ENCODE measurements at regions not wholly inside any gene's neighbourhood (a gene's known extent, or its start where the extent isn't known, plus 50 kb on each side); places are given as distances from the start of the nearest gene placed in this dataset.

DNA sequence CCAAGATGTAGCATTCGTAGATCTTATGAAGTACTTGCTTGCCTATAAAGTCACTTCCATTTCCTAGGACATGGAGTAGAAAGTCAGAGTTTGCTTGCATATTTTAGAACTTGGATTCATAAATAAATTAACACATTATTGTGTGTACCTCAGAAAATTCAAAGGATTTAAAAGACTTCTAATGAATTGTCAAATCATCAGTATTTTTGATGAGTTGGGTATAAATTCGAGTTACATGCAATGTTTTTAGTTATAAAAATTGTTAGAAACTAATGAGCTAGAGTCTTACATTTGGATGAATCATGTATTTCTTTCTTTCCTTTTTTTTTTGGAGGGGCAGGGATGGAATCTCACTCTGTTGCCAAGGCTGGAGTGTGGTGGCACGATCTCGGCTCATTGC lies 156.9 kb upstream of the KCNJ16 start:
- ChIA-PET CTCF (no interaction called here), POLR2A (no interaction called here)
- Histone ChIP-seq H3K4me3 (ENCODE audit: low read depth in 2 of 2, low read length in 1 of 2) (no peak overlapping the region), H3K9me2 (no peaks in the 10 kb centered on the region), H3K27me3 (ENCODE audit: insufficient read depth) (no peaks in the 10 kb centered on the region), H3K4me2 (no peak overlapping the region), H3K9me3 (peaks cover 3% of the 10 kb centered on the region; the same call in 1 of the 2 replicates), H3K27ac (ENCODE audit: low read depth in 2 of 2, low read length in 1 of 2) (no peak overlapping the region), H3K9ac (no peak overlapping the region), H3F3A (replicated peaks; ENCODE audit: insufficient read depth) (no peaks in the 10 kb centered on the region), H3K36me3 (replicated peaks in 1 of 2; ENCODE audit: control insufficient read depth in 1 of 2, insufficient read depth in 2 of 2, low read length in 1 of 2) (no peaks in the 10 kb centered on the region), H3K79me2 (ENCODE audit: insufficient read depth) (no peaks in the 10 kb centered on the region), H4K20me1 (ENCODE audit: insufficient read depth) (no peaks in the 10 kb centered on the region), H2AFZ (ENCODE audit: low read depth) (no peak overlapping the region), H3K4me1 (ENCODE audit: control insufficient read depth in 1 of 2, insufficient read depth in 2 of 2, low read depth in 1 of 2, low read length in 1 of 2) (peaks cover 0 to 2% of the 10 kb centered on the region in 2 experiments; a peak in 1 of 4 replicates)
- DNase-seq = no peak
- WGBS (ENCODE audit: low lambda C conversion rate) = 73% methylated on average over 4 of the region's 4 CpGs
- no peak for TF ChIP-seq RCOR1 (IDR thresholded peaks at IDR 0.05; ENCODE audit: low read length)
- TF ChIP-seq GATA2 (CRISPR knock-in tag; IDR thresholded peaks at IDR 0.05) = no peak
- TF ChIP-seq, protein P1, sequence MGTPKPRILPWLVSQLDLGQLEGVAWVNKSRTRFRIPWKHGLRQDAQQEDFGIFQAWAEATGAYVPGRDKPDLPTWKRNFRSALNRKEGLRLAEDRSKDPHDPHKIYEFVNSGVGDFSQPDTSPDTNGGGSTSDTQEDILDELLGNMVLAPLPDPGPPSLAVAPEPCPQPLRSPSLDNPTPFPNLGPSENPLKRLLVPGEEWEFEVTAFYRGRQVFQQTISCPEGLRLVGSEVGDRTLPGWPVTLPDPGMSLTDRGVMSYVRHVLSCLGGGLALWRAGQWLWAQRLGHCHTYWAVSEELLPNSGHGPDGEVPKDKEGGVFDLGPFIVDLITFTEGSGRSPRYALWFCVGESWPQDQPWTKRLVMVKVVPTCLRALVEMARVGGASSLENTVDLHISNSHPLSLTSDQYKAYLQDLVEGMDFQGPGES (IDR thresholded peaks at IDR 0.05; ENCODE audit: low read depth, low read length) = no peak
- no peak for TF ChIP-seq TEAD4 (IDR thresholded peaks at IDR 0.05; ENCODE audit: borderline replicate concordance, insufficient read depth)
- TF ChIP-seq, protein P2, sequence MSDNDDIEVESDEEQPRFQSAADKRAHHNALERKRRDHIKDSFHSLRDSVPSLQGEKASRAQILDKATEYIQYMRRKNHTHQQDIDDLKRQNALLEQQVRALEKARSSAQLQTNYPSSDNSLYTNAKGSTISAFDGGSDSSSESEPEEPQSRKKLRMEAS (IDR thresholded peaks at IDR 0.05; ENCODE audit: low read depth) = no peak
- TF ChIP-seq POLR2AphosphoS5 (IDR thresholded peaks at IDR 0.05; ENCODE audit: low read depth, low read length) = no peak
- no peak for TF ChIP-seq RAD21 (IDR thresholded peaks at IDR 0.05; ENCODE audit: low read length)
- no peak for TF ChIP-seq TCF12 (IDR thresholded peaks at IDR 0.05)
- TF ChIP-seq EZH2phosphoT487 (IDR thresholded peaks at IDR 0.05; ENCODE audit: borderline replicate concordance, low read depth) = no peak
- no peak for TF ChIP-seq CHD2 (IDR thresholded peaks at IDR 0.05; ENCODE audit: low read length, partially characterized antibody)
- TF ChIP-seq, protein P3, sequence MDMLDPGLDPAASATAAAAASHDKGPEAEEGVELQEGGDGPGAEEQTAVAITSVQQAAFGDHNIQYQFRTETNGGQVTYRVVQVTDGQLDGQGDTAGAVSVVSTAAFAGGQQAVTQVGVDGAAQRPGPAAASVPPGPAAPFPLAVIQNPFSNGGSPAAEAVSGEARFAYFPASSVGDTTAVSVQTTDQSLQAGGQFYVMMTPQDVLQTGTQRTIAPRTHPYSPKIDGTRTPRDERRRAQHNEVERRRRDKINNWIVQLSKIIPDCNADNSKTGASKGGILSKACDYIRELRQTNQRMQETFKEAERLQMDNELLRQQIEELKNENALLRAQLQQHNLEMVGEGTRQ (IDR thresholded peaks at IDR 0.05; ENCODE audit: borderline replicate concordance, low read depth, low read length) = no peak
- TF ChIP-seq, protein P4, sequence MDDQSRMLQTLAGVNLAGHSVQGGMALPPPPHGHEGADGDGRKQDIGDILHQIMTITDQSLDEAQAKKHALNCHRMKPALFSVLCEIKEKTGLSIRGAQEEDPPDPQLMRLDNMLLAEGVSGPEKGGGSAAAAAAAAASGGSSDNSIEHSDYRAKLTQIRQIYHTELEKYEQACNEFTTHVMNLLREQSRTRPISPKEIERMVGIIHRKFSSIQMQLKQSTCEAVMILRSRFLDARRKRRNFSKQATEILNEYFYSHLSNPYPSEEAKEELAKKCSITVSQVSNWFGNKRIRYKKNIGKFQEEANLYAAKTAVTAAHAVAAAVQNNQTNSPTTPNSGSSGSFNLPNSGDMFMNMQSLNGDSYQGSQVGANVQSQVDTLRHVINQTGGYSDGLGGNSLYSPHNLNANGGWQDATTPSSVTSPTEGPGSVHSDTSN (IDR thresholded peaks at IDR 0.05) = no peak
- no peak for TF ChIP-seq TAF1 (IDR thresholded peaks at IDR 0.05; ENCODE audit: borderline replicate concordance, low read depth, low read length)

DNA sequence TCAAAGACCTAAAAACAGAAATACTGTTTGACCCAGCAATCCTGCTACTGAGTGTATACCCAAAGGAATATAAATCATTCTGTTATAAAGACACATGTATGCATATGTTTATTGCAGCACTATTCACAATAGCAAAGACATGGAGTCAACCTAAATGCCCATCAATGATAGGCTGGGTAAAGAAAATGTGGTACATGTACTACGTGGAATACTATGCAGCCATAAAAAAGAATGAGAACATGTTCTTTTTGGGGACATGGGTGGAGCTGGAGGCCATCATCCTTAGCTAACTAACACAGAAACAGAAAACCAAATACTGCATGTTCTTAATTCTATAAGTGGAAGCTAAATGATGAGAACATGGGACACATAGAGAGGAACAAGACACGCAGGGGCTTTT lies 155.2 kb upstream of the KCNJ16 start:
- Histone ChIP-seq H3K27ac (ENCODE audit: low read depth in 2 of 2, low read length in 1 of 2) (no peak overlapping the region), H3F3A (replicated peaks; ENCODE audit: insufficient read depth) (no peaks in the 10 kb centered on the region), H3K4me2 (no peak overlapping the region), H3K36me3 (replicated peaks in 1 of 2; ENCODE audit: control insufficient read depth in 1 of 2, insufficient read depth in 2 of 2, low read length in 1 of 2) (no peaks in the 10 kb centered on the region), H4K20me1 (ENCODE audit: insufficient read depth) (no peaks in the 10 kb centered on the region), H2AFZ (ENCODE audit: low read depth) (no peak overlapping the region), H3K4me1 (ENCODE audit: control insufficient read depth in 1 of 2, insufficient read depth in 2 of 2, low read depth in 1 of 2, low read length in 1 of 2) (peaks cover 0 to 2% of the 10 kb centered on the region in 2 experiments; a peak in 1 of 4 replicates), H3K27me3 (ENCODE audit: insufficient read depth) (no peaks in the 10 kb centered on the region), H3K4me3 (ENCODE audit: low read depth in 2 of 2, low read length in 1 of 2) (no peak overlapping the region), H3K79me2 (ENCODE audit: insufficient read depth) (no peaks in the 10 kb centered on the region), H3K9me2 (no peaks in the 10 kb centered on the region), H3K9me3 (peaks cover 3% of the 10 kb centered on the region; the same call in 1 of the 2 replicates), H3K9ac (no peak overlapping the region)
- ChIA-PET POLR2A (no interaction called here), CTCF (interaction anchor here (1.2 to 1.7 kb wide), 2 partner anchors 10 to 61 kb away, joined by 3 read pairs; no protein-coding TSS in a partner anchor)
- WGBS (ENCODE audit: low lambda C conversion rate) = 55% methylated on average over 2 of the region's 2 CpGs
- DNase-seq = no peak
- TF ChIP-seq, protein P5, sequence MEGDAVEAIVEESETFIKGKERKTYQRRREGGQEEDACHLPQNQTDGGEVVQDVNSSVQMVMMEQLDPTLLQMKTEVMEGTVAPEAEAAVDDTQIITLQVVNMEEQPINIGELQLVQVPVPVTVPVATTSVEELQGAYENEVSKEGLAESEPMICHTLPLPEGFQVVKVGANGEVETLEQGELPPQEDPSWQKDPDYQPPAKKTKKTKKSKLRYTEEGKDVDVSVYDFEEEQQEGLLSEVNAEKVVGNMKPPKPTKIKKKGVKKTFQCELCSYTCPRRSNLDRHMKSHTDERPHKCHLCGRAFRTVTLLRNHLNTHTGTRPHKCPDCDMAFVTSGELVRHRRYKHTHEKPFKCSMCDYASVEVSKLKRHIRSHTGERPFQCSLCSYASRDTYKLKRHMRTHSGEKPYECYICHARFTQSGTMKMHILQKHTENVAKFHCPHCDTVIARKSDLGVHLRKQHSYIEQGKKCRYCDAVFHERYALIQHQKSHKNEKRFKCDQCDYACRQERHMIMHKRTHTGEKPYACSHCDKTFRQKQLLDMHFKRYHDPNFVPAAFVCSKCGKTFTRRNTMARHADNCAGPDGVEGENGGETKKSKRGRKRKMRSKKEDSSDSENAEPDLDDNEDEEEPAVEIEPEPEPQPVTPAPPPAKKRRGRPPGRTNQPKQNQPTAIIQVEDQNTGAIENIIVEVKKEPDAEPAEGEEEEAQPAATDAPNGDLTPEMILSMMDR (IDR thresholded peaks at IDR 0.05) = no peak
- TF ChIP-seq SMC3 (IDR thresholded peaks at IDR 0.05; ENCODE audit: low read depth, low read length) (no peak), ELF1 (IDR thresholded peaks at IDR 0.05) (no peak), MXI1 (IDR thresholded peaks at IDR 0.05; ENCODE audit: low read depth, low read length) (no peak), TEAD4 (IDR thresholded peaks at IDR 0.05; ENCODE audit: borderline replicate concordance, insufficient read depth) (no peak), EP300 (IDR thresholded peaks at IDR 0.05; ENCODE audit: borderline replicate concordance in 1 of 2, low read depth in 1 of 2, low read length in 1 of 2) (no peak), SIN3A (IDR thresholded peaks at IDR 0.05; ENCODE audit: borderline replicate concordance, low read depth, low read length) (no peak), FOXM1 (IDR thresholded peaks at IDR 0.05; ENCODE audit: low read depth) (no peak), RAD21 (IDR thresholded peaks at IDR 0.05; ENCODE audit: low read length) (no peak)
- TF ChIP-seq, protein P1 (IDR thresholded peaks at IDR 0.05; ENCODE audit: low read depth, low read length) = no peak
- TF ChIP-seq, protein P3 (IDR thresholded peaks at IDR 0.05; ENCODE audit: borderline replicate concordance, low read depth, low read length) = no peak

All from SK-N-SH (cell line).